Type B pancreatic cell (in vitro differentiated cells): ENCODE measurements at regions not wholly inside any gene's neighbourhood (a gene's known extent, or its start where the extent isn't known, plus 50 kb on each side); places are given as distances from the start of the nearest gene placed in this dataset.
"Not testable (repeated sequence)": the region's sequence is repeated elsewhere in the genome, so short reads cannot be mapped to it uniquely, and the experiment has no call there.

Experiments
- DNase-seq: peaks from one replicate; pipeline ENCODE4 v3.0.0; 2021; ENCODE audit warnings: mixed read lengths; ENCODE audit not compliant: unreplicated experiment; ENCODE audit errors: extremely low spot score
- H3K27ac Mint-ChIP-seq: 2 replicates; pipeline ENCODE4 v1.8.0; 2021; ENCODE audit warnings: mild to moderate bottlenecking, mixed read lengths
- H3K27me3 Mint-ChIP-seq: 2 replicates; pipeline ENCODE4 v1.8.0; 2021; ENCODE audit warnings: mixed read lengths
- H3K36me3 Mint-ChIP-seq: 2 replicates; pipeline ENCODE4 v1.8.0; 2021; ENCODE audit warnings: mixed read lengths
- H3K4me1 Mint-ChIP-seq: one replicate; pipeline ENCODE4 v1.8.0; 2021; ENCODE audit warnings: mixed read lengths; ENCODE audit not compliant: unreplicated experiment
- H3K4me3 Mint-ChIP-seq: 2 replicates; pipeline ENCODE4 v1.8.0; 2021; ENCODE audit warnings: mild to moderate bottlenecking, mixed read lengths
- H3K9me3 Mint-ChIP-seq: 2 replicates; pipeline ENCODE4 v1.8.0; 2021; ENCODE audit warnings: mixed read lengths
- TF ChIP-seq, protein P1 (sequence below): fragments of 200-600 bp; sonication (generic); conservative IDR thresholded peaks from 2 replicates; pipeline ENCODE4 v1.5.0; 2021; ENCODE audit warnings: antibody characterized with exemption, mild to moderate bottlenecking

DNA sequence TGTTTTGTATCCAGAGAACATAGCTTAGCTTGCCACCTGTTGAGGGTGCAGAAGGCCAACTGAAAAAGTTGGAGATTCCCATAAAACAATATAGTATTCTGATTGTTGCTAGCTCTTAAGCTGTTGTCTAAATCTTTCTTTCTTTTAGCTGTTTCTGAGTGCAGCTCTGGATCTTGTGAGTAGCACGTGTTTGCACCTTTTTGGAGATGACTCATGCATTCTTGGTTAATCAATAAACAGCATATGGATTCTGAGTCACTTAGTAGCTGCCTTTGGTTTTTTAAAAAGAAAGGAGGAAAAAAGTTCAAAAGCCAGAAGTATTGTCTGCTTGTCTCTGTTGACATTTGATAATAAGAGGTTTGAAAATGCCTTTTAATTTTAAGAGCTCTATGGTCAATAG is 483.0 kb upstream of the FSIP2 start:
- Mint-ChIP-seq H3K27me3 (no peaks in the 10 kb centered on the region), H3K4me1 (no peaks in the 10 kb centered on the region), H3K9me3 (no peaks in the 10 kb centered on the region), H3K27ac (no peak overlapping the region), H3K36me3 (no peaks in the 10 kb centered on the region), H3K4me3 (no peak overlapping the region)
- TF ChIP-seq, protein P1, sequence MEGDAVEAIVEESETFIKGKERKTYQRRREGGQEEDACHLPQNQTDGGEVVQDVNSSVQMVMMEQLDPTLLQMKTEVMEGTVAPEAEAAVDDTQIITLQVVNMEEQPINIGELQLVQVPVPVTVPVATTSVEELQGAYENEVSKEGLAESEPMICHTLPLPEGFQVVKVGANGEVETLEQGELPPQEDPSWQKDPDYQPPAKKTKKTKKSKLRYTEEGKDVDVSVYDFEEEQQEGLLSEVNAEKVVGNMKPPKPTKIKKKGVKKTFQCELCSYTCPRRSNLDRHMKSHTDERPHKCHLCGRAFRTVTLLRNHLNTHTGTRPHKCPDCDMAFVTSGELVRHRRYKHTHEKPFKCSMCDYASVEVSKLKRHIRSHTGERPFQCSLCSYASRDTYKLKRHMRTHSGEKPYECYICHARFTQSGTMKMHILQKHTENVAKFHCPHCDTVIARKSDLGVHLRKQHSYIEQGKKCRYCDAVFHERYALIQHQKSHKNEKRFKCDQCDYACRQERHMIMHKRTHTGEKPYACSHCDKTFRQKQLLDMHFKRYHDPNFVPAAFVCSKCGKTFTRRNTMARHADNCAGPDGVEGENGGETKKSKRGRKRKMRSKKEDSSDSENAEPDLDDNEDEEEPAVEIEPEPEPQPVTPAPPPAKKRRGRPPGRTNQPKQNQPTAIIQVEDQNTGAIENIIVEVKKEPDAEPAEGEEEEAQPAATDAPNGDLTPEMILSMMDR = no peak
- DNase-seq = no peak

DNA sequence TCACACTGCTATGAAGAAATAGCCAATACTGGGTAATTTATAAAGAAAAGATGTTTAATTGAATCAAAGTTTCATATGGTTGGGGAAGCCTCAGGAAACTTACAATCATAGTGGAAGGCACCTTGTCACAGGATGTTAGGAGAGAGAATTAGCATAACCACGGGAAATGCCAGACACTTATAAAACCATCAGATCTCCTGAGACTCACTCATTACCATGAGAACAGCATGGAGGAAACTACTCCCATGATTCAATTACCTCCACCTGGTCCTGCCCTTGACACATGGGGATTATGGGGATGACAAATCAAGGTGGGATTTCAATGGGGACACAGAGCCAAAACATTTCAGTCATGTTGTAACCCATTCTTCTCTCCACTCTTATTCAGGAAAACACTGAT is 472.9 kb upstream of the FSIP2 start:
- Mint-ChIP-seq H3K4me1 (no peaks in the 10 kb centered on the region), H3K4me3 (no peak overlapping the region), H3K27ac (no peak overlapping the region), H3K27me3 (no peaks in the 10 kb centered on the region), H3K9me3 (no peaks in the 10 kb centered on the region), H3K36me3 (no peaks in the 10 kb centered on the region)
- DNase-seq = no peak
- TF ChIP-seq, protein P1 = no peak

DNA sequence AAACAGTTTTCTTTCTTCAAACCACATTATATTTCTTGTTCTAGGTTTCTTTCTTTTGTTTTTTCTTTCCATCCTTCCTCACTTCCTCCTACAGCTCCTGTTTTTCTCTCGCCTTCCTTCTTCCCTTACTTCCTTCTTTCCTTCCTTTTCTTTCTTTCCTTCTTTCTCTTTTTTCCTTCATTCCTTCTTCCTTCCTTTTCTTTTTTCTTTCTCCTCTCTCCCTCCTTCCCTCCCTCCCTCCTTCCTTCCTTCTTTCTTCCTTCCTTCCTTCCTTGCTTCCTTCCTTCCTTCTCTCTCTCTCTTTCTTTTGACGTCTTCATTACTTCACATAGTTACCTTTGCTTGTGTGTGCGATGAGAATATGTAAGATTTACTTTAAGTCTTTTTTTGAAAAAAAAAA is 470.0 kb upstream of the FSIP2 start:
- Mint-ChIP-seq H3K4me1 (no peaks in the 10 kb centered on the region), H3K4me3 (no peak overlapping the region), H3K27ac (no peak overlapping the region), H3K9me3 (no peaks in the 10 kb centered on the region), H3K27me3 (no peaks in the 10 kb centered on the region), H3K36me3 (no peaks in the 10 kb centered on the region)
- TF ChIP-seq, protein P1 = no peak
- DNase-seq = no peak

DNA sequence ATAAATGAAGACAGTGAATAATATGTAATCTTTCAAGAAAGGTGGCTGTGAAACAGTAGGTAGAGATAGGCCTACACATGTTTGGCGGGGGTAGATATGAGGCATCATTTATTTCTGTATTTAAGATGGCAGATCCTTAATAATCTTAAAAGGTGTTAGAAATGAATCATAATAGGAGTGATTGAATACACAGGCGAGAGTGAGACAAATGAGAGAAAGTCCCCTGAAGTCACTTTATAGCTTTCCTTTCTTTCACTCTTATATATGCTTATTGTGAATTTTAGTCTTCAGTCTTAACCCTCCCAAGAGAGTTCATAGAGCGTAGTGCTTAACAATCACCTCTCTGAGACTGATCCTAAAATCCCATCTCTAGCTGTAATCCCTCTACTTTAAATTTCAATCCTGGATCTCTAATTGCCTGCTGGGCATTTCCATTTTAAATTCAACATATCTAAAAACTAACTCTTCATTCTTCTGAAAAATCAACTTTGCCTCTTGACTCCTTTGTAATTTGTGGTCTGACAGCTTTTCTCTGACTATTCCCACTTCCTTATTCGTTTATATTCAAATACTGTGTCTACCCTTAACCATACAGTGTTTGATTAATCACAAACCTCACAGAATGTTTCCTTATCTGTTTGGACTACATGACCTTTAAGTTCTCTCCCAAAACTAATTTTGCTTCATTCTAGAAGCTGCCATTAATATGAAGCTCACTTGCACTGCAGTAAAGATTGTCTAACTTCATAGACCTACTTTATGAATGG is 463.7 kb upstream of the FSIP2 start:
- no peak overlapping the region for H3K4me3 Mint-ChIP-seq

DNA sequence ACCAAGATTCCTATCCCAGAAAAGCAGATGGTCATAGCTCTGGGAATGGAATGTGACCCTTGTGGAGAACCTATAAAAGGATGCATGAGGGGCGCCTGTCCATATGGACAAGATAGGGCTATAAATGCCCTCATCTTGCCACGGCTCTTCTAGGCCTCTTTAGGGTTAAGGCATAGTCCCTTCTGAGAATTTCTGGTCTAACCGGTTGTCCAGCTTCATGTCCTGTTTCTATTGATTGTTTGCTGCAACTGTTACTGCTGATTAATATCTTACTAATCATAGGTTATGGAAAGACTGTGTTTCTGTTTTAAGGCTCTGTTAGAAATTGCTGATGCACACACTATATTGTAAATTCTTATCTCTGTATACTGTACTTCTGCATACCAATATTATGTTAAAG is 462.6 kb upstream of the FSIP2 start:
- H3K27ac Mint-ChIP-seq, DNase-seq, H3K4me3 Mint-ChIP-seq, H3K9me3 Mint-ChIP-seq, H3K27me3 Mint-ChIP-seq, H3K36me3 Mint-ChIP-seq, H3K4me1 Mint-ChIP-seq: not testable (repeated sequence)

More for the DNA sequence above, 463.7 kb upstream of the FSIP2 start:
- H3K27me3 Mint-ChIP-seq = no peaks in the 10 kb centered on the region
- no peak for DNase-seq
- H3K36me3 Mint-ChIP-seq = no peaks in the 10 kb centered on the region
- no peaks in the 10 kb centered on the region for H3K9me3 Mint-ChIP-seq
- no peak overlapping the region for H3K27ac Mint-ChIP-seq
- H3K4me1 Mint-ChIP-seq = no peaks in the 10 kb centered on the region
- TF ChIP-seq, protein P1 = no peak

DNA sequence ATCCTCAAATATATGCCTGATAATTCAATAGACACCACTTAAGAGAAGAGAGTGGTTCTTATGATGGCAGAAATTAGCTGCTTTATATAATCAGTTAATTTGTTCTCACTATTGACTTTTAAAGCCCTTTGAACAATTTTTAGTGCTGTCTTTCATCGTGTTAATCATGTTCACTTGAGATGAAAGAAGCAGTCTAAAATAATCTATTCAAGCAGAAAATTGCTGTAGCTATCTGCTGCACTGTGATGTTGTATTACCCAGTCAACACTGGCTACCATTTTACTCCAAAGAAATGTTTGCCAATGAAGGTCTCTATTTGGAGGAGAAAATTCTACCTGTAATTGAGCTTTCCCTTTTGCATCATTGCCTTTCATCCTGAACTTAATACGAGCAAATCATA is 459.8 kb upstream of the FSIP2 start:
- no peaks in the 10 kb centered on the region for H3K27me3 Mint-ChIP-seq
- no peak for DNase-seq
- H3K4me3 Mint-ChIP-seq = no peak overlapping the region
- H3K36me3 Mint-ChIP-seq = no peaks in the 10 kb centered on the region
- no peak overlapping the region for H3K27ac Mint-ChIP-seq
- no peaks in the 10 kb centered on the region for H3K9me3 Mint-ChIP-seq
- TF ChIP-seq, protein P1 = no peak
- no peaks in the 10 kb centered on the region for H3K4me1 Mint-ChIP-seq
